Esophagus muscularis mucosa (tissue), 4 donors: ENCODE measurements at regions not wholly inside any gene's neighbourhood (a gene's known extent, or its start where the extent isn't known, plus 50 kb on each side); places are given as distances from the start of the nearest gene placed in this dataset.

ENCODE experiments used
- DNase-seq: peaks from one replicate; pipeline ENCODE4 v3.0.0-alpha.2; 2017; ENCODE audit errors: extremely low spot score
- H3K27ac ChIP-seq, 4 donors: fragments of 200-600 bp; sonication (generic); replicated peaks in 1 of 4; 1 replicate in 3 of 4; 2 replicates in 1 of 4; pipeline ENCODE4 v1.5.1; 2016 to 2019; ENCODE audit warnings: mild to moderate bottlenecking in 1 of 4
- H3K27me3 ChIP-seq, 4 donors: fragments of 200-600 bp; sonication (generic); one replicate each; pipeline versions ENCODE4 v1.5.1 to v1.6.0; 2016 to 2019
- H3K36me3 ChIP-seq, 4 donors: fragments of 200-600 bp; sonication (generic); one replicate each; pipeline ENCODE4 v1.5.1; 2016 to 2019
- H3K4me1 ChIP-seq, 4 donors: fragments of 200-600 bp; sonication (generic); one replicate each; pipeline ENCODE4 v1.5.1; 2016 to 2019
- H3K4me3 ChIP-seq, 4 donors: fragments of 200-600 bp; sonication (generic); 1 replicate in 2 of 4; 2 replicates in 2 of 4; pipeline ENCODE4 v1.5.1; 2016 to 2019; ENCODE audit warnings: mild to moderate bottlenecking in 4 of 4, moderate library complexity in 1 of 4
- H3K9me3 ChIP-seq, 4 donors: fragments of 200-600 bp; sonication (generic); 1 replicate in 3 of 4; 2 replicates in 1 of 4; pipeline ENCODE4 v1.5.1; 2016 to 2019
- CTCF ChIP-seq, 3 experiments: fragments of 200-600 bp in 2 of 3; fragments of 450-650 bp in 1 of 3; sonication (generic) in 2 of 3; IDR thresholded peaks; one replicate each; pipeline ENCODE4 v1.5.1; 2017 to 2019; ENCODE audit warnings: antibody characterized with exemption in 3 of 3, mild to moderate bottlenecking in 2 of 3, moderate library complexity in 1 of 3
- EP300 ChIP-seq: sonication (generic); formaldehyde crosslinking; IDR thresholded peaks from one replicate; pipeline ENCODE4 v1.6.1; 2017; ENCODE audit warnings: antibody characterized with exemption
- POLR2A ChIP-seq: fragments of 450-650 bp; IDR thresholded peaks from one replicate; pipeline ENCODE4 v1.6.1; 2017; ENCODE audit warnings: antibody characterized with exemption, moderate library complexity, mild to moderate bottlenecking, low read depth
- POLR2AphosphoS5 ChIP-seq, 2 donors: sonication (generic); formaldehyde crosslinking; IDR thresholded peaks; one replicate each; pipeline ENCODE4 v1.6.1; 2017; ENCODE audit warnings: antibody characterized with exemption in 2 of 2
- WGBS: methylation state at CpG from one replicate; pipeline ENCODE4 v1.1.5; 2018; 5-methylcytosine and 5-hydroxymethylcytosine counted together
- intact Hi-C: fragments of 100-400 bp; cut with DNase I; formaldehyde crosslinking; loops from one replicate; pipeline ENCODE4 v1.15.1; 2023

DNA sequence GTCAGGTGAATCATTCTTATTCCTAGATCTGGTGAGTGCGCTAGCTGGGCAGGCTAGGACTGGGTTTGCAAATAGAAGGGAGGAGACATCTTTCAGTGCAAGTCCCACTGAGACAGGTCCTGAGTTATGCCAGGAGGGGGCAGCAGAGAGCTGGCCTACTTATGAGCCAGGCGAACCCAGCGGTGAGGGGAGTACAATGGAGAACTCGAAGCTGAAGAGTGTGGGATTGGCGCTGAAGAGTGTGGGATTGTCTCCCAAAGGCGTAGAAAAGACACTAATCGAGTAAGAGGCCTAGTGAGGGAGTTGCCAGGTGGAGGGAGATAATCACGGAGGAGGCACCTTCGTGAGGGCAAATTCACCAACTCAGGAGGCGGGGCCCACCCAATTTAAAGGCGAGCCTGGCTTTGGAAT is 91.7 kb upstream of the CXorf66 start:
- 29% methylated on average over 11 of the region's 11 CpGs for WGBS
- H3K27ac ChIP-seq: no peak overlapping the region
- intact Hi-C loops: loop anchor here (10.0 kb wide), 1 partner anchor 608 kb away; no protein-coding TSS in a partner anchor
- H3K4me3 ChIP-seq: no peak overlapping the region
- H3K9me3 ChIP-seq: no peaks in the 10 kb centered on the region
- peaks cover 0 to 4% (median 0%) of the 10 kb centered on the region in 4 donors for H3K27me3 ChIP-seq
- TF ChIP-seq POLR2A: no peak
- peak; percentile 61 to 73 (median 72) for TF ChIP-seq CTCF (IDR thresholded peaks at IDR 0.05)
- no peak for TF ChIP-seq EP300
- peaks cover 0 to 4% (median 0%) of the 10 kb centered on the region in 4 donors for H3K4me1 ChIP-seq
- no peaks in the 10 kb centered on the region for H3K36me3 ChIP-seq
- DNase-seq: no peak

DNA sequence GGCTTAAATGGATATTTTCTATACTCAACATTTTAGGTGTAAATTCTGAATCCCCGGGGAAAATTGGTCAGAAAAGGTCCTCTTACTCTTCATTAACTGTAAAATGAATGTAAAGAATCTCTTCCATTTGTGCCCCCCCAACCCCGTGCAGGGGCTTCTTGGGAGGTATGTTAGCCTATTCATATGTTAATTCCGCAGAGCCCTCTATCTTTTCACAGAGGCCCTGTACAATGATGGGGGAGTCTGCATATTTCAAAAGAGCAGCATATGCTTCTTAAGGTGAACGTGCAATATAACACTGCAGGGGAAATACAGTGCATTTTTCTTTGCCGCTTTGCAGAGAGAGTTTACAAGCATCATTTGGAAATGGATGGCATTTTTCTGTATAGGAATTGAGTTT is 88.5 kb upstream of the CXorf66 start:
- Histone ChIP-seq H3K4me1 (peaks cover 0 to 4% (median 0%) of the 10 kb centered on the region in 4 donors), H3K27me3 (peaks cover 0 to 9% (median 0%) of the 10 kb centered on the region in 4 donors), H3K36me3 (no peaks in the 10 kb centered on the region), H3K27ac (no peak overlapping the region), H3K9me3 (no peaks in the 10 kb centered on the region), H3K4me3 (no peak overlapping the region)
- intact Hi-C loops: loop anchor here (2.0 to 10.0 kb wide), 2 partner anchors 87 to 611 kb away; no protein-coding TSS in a partner anchor
- WGBS: 29% methylated on average over 5 of the region's 5 CpGs
- no peak for DNase-seq
- TF ChIP-seq POLR2AphosphoS5 (IDR thresholded peaks at IDR 0.05) (no peak), CTCF (IDR thresholded peaks at IDR 0.05) (no peak), EP300 (no peak), POLR2A (no peak)

GRCh38 chrX:140050906-140051305 is 85.6 kb upstream of the CXorf66 start:
- peak in 1 of 3 experiments; percentile 13 for TF ChIP-seq CTCF (IDR thresholded peaks at IDR 0.05)
- no peak for TF ChIP-seq POLR2A
- Histone ChIP-seq H3K4me1 (no peaks in the 10 kb centered on the region), H3K36me3 (no peaks in the 10 kb centered on the region), H3K27ac (no peak overlapping the region), H3K27me3 (peaks cover 0 to 5% (median 0%) of the 10 kb centered on the region in 4 donors), H3K9me3 (no peaks in the 10 kb centered on the region), H3K4me3 (no peak overlapping the region)
- no peak for DNase-seq
- intact Hi-C loops: loop anchor here (10.0 kb wide), 1 partner anchor 614 kb away; no protein-coding TSS in a partner anchor

DNA sequence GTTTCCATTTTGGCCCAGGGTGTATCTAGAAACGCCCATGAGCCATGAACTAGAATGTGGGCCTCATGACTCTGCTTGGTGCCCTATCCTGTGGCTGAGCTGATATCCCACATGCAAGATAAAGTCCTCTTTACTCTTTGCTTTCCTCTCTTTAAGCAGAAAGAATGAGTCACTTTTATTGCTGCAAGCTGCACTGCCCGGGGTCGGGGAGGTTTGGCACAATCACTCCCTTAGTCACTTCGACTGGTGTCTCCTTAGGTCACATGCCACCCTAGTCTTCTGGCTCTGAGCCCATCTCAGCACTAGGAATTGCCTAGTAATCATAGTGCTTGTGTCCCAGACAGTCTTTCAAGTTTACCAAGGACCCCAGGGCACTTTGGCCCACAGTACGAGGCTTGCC is 75.1 kb upstream of the CXorf66 start:
- no peak overlapping the region for H3K4me3 ChIP-seq

More for the DNA sequence above, 75.1 kb upstream of the CXorf66 start:
- H3K27ac ChIP-seq: no peak overlapping the region
- WGBS: 77% methylated on average over 5 of the region's 5 CpGs
- intact Hi-C loops: no loop called here
- no peaks in the 10 kb centered on the region for H3K36me3 ChIP-seq
- no peaks in the 10 kb centered on the region for H3K27me3 ChIP-seq
- no peak for DNase-seq
- peaks cover 0 to 12% (median 2%) of the 10 kb centered on the region in 4 donors for H3K9me3 ChIP-seq
- TF ChIP-seq CTCF (IDR thresholded peaks at IDR 0.05): no peak
- TF ChIP-seq EP300: no peak
- TF ChIP-seq POLR2A: no peak
- TF ChIP-seq POLR2AphosphoS5 (IDR thresholded peaks at IDR 0.05): no peak
- H3K4me1 ChIP-seq: no peaks in the 10 kb centered on the region
